Stimulated activated CD4-positive, alpha-beta T cell treated with anti-CD3 and anti-CD28 coated beads, Interleukin-1b, Interleukin-23, amount 100 ng/mL, for 24 hours (primary cell): ENCODE measurements at regions not wholly inside any gene's neighbourhood (a gene's known extent, or its start where the extent isn't known, plus 50 kb on each side); places are given as distances from the start of the nearest gene placed in this dataset.
"Not testable (repeated sequence)": the region's sequence is repeated elsewhere in the genome, so short reads cannot be mapped to it uniquely, and the experiment has no call there.

Experiments used
- DNase-seq, 4 experiments: peaks; one replicate each; pipeline ENCODE4 v3.0.0-alpha.2; 2020; ENCODE audit warnings: low read depth in 4 of 4, low spot score in 1 of 4

DNA sequence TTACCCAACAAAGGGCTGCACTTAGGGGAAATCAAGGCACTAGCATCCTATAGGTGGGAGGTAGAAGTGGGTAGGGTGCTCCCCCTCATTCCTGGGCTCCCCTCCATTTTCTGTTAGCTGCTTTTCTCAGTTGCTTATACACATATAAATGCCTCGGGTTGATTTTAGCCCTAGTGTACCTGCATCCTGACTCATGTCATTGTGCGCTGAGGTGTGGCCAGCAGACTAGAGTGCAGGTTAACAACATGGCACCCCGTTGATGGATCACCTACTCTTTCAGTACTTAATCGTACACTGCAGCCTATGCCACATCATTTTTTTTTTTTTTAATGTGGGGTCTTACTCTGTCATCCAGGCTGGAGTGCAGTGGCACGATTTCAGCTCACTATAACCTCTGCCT lies 144.0 kb upstream of the ITGB1 start:
- DNase-seq, result no peak

DNA sequence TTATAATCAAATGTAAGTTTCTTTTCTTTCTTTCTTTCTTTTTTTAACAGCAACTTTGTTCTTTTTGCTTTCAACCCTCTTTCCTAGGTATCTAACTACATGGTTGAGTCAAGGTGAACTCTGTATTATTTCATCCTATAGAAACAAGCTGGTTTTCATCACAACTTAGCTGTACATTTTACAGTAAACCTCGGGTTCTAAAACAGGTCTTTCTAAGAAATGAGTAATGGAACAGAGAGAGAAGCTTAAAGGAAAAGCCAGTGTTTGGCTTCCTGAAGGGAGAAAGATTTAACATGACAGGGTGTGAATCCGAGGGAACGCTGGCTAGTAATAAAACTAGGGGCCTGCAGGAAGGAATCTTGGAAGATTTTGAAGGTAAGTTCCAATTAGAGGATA lies 143.4 kb upstream of the ITGB1 start:
- DNase-seq, result no peak

DNA sequence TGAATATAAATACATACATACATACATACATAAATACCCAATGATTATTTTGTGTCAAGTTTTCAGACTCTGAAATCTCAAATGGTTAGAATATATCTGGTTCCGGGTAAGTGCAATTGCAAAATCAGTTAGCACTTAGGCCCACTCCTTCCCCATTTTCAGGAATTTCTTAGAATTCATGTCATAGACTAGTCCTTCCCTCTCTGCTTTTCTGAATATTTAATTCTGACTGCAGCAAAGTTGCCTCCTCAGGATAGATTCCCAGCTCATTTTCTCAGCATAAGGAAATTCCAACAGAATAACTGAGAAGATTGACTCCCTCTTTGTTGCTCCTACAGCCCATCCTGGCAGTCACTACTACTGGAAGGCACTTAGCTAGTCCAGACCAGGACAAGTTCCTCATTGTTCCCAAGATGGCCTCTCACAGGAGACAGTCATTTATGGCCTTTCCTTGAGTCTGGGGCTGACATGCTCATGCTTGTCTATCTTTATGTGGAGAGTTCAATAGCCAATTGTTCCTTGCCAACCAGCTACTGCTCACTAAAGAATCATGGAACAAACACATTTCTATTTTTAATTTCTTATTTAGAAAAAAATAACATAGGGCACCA lies 142.9 kb upstream of the ITGB1 start:
- DNase-seq, result no peak

DNA sequence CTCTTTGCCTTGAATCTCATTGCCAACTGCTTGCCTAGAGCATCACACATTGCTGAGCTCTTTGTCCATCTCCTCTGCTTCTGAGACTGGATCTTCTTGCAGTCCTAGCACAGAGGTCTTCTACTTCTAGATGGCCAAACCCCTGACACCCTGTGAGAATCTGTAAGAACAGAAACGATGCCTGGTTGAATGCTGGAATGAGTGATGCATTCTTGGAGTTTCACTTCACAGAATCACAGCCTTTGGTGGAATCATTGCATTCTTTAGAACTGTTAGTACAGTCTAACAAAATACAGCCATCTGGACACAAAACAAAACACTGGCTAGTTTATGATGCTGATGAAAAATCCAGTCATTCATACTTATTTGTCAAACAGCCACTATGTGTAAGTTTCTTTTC lies 141.7 kb upstream of the ITGB1 start:
- DNase-seq, result no peak

DNA sequence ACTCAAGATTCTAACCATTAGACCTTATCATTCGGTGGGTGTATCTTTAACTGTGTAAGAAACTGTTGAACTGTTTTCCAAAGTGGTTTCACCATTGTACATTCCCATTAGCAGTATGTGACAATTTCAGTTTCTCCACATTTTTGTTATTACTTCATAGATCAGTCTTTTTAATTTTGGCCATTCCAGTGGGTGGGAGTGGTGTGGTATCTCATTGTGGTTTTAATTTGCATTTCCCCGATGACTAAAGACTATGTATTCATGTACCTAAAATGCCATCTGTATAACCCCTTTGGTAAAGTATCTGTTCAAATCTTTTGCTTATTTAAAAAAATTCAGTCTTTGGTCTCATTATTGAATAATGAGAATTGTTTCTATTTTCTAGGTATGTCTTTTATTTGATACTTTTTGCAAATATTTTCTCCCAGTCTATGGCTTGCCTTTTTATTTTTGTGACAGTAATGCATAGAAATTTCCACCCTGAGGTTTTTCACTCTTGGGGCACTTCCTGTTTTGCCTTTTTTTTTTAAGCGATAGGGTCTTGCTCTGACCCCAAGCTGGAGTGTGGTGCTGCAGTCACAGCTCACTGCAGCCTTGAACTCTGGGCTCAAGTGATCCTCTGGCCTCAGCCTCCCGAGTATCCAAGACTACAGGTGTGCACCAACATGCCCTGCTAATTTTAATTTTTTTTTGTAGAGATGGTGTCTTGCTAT lies 141.1 kb upstream of the ITGB1 start:
- DNase-seq, result no peak

DNA sequence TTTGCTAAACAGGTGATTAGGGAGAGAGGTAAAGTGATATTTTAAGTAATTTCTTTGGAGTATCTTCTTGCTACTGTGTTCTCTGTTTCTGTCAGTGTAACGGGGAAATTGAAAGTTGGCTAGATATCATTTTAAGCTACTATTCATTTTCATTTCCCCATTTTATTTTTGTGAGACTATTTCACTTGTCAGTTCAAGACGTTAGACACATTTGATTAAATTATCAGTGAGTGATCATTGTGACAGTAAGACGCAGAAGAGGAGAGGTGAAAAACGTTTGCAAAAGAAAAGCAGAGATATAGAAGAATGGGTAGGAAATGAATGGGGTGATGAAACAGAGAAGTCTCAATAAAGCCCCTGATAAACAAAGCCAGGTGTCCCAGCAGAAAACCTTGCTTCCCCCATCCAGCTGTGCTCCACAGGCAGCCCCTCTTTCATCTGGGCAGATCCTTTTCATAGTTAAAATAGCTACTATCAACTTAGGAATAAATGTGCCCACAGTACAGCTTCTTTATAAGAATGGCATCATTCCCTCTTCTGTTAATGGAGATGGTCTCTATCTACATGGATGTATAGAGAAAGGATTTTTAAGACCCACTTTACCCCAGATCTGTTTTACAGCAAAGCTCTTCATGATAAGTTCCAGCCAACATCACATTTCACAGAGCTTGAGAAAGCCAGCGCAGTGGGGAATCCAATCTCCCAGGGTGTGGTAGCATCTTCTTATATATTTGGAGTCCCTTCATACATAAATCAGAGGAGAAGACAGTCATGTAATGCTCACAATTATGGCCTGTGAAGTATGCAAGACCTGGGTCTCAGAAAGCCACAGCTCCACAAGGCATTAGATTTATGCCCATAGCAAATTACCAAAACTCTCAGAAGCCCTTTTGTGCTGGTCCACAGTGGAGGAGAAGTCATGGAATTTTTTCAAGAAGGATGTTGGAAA lies 138.1 kb upstream of the ITGB1 start:
- DNase-seq, result no peak

DNA sequence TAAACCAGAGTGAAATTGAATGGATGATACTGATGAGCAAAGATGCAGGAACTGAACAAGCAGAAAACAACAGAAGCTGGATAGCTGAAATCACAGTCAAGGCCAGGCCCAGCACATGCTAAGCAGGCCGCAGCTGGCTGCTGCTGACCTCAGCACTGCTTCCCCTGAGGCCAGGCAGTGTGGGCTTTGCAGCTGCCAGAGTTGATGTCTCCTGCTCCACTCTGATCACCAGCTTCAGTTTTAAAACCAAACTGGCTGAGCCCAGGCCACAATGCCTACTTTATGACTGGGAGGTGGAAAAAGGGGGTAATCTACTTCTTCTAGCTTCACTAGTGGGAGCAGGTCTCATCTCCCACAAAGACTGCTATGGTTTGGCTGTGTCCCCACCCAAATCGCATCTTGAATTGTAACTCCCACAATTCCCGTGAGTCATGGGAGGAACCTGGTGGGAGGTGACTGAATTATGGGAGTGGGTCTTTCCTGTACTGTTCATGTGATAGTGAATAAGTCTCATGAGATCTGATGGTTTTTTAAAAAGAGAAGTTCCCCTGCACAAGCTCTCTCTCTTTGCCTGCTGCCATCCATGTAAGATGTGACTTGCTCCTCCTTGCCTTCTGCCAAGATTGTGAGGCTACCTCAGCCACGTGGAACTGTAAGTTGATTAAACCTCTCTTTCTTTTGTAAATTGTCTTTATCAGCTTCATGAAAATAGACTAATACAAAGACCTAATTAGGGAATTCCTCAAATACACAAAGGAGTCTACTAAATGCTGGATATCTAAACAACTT lies 136.4 kb upstream of the ITGB1 start:
- DNase-seq, result no peak

DNA sequence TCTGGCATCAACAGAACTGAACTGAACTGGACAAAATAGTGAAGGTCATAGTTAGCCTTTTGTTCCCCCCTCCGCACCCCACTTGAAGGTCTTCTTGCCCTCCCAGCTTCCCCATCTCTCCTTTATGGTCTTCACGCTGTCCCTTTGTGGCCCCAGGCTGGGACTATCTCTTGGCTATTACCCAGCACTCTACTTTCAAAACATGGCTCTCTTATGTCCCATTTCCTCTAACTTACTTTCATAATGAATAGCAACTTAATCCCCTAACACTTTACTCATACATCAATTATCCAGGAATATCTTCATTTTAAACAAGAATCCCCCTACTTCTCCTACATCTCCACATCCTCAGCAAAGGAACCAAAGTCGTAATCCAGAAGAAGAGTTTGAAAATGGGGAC lies 135.3 kb upstream of the ITGB1 start:
- DNase-seq, result no peak

DNA sequence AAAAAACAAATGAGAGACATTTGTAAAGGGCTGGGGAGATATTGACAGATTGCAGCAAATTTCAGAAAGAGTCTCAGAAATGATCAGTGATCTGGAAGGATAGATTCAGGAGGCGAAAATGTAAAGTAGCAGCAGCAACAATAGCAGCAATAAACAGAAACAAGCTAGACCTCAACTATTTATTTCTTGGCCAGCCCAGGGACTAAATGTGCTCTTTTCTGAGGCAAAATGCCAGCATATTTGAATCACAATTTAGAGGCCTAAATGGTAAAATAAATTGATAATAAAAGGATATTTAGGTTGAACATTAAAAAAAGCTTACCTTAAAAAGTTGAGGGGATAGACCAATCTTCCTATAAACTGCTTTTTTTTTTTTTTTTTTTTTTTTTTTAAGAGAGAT lies 134.6 kb upstream of the ITGB1 start:
- no peak for DNase-seq

DNA sequence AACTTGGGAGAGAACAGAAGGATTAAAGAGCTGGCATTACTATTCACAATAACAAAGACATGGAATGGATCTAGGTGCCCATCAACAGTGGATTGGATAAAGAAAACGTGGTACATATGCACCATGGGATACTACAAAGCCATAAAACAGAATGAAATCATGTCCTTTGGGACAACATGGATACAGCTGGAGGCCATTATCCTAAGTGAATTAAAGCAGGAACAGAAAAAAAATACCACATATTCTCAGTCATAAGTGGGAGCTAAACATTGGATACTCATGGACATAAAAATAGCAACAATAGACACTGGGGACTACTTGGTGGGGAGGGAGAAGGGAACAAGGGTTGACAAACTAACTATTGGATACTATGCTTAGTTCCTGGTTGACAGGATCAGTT lies 133.2 kb upstream of the ITGB1 start:
- no peak for DNase-seq

DNA sequence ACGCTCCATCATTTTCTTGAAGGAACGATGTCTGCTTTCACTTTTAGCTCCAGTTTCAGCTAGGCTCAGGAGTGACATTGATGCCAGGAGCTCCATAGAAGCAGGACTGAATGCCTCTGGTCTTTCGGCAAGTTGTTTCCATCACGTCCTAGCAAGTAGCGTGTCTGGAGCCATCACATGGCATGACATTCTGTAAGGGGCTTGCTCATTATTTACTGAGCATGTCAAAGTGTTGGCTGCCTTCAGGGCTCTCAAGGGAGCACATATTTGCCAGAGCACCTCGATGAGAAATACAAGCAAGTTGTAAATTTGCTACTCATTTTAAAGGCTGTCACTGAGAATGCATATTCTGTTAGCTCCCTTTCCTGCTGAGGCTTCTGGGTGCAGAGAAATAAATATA lies 131.0 kb upstream of the ITGB1 start:
- DNase-seq, result no peak

DNA sequence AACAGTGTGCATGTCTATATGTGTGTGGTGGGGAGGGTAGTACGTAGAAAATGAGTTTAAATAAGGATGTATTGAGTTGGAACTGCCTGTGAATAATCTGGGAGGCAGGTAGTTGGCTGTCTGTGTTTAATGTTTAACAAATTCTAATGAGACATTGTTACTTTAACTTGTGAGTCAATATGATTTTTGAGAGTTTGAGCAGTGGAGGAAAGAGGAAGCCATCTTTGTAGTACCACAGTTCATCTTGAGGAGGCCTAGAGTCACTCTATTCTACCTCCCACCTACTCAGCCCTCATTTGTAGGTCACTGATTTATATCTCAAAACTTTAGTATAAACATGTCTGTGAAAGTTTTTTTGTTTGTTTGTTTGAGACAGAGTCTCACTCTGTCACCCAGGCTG lies 129.9 kb upstream of the ITGB1 start:
- no peak for DNase-seq

DNA sequence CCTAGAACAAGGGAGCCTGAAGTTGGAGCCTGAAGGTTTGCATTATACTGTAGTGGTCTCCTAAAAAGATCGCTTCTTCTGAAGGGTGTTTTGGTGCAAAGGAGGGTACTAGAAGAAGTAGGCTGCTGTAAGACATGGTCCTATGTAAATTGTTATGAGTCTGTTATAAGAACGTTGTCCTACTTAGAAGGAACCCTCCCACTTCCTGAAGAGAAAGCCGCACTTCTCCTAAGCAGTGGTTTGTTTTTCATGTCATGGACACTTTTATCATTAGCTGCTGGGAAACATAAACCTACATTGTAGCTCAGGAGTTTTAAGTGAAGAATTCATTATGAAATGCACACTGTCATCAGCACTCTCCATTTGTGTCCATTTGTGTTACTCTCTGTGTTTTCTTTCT lies 129.1 kb upstream of the ITGB1 start:
- DNase-seq, result no peak

DNA sequence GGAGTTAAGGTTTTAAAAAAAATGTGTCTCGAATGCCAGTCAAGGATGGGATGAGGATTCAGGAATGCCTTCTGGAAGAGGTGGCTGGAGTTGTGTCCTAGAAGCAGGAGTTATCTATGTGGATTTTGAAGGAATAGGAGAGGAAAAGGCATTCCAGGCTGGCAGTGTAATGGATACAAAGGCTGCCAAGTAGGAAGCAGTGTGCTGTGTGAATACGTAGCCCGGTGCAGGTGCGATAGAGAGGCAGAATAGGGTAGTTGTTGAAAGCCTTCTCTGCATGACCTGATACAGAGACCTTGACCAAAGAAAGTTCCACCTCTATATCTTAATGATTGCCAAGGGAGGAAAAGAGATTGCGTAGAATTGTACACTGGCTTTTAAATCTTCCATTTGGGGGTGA lies 128.1 kb upstream of the ITGB1 start:
- DNase-seq, result no peak

DNA sequence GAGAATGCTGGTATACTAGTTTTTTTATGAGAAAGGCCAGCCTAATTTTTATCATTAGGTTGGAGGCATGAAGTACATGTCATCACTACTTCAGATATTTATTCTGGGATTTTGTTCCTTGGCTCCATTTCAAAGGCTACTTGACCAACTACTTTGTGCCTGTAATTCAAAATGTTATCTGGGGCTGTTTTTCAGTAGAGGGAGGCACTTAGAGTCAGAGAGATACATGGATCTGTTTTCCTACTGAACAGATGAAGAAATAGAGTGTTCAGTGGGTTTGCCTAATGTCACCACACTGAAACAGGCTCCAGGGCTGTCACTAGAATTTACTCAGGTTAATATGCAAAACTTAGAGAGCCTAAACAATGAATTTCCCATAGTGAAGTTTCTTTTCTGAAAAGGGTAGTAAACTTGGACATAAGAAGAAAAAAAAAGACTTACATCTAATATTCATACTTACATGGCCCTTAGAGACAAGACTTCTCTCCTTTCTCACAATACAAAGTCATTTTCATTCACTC lies 127.3 kb upstream of the ITGB1 start:
- no peak for DNase-seq

DNA sequence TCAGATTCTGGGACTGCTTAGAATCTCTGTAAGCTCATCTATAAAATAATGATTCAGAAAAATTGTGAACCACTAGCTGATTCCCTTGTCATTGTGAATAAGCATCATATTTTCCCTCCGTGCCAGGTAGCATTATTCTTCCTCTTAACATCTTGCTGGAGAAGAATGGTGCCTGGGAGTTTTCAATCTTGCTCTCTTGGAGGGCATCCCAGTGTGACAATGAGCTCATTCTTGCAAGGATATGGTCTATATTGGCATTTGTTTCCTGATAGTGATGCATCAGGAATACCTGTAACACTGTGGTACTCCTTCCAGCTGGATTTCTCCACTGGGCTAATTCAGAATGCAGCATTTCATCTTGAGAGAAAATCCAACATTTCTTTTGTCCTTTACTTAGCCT lies 126.4 kb upstream of the ITGB1 start:
- DNase-seq, result no peak

DNA sequence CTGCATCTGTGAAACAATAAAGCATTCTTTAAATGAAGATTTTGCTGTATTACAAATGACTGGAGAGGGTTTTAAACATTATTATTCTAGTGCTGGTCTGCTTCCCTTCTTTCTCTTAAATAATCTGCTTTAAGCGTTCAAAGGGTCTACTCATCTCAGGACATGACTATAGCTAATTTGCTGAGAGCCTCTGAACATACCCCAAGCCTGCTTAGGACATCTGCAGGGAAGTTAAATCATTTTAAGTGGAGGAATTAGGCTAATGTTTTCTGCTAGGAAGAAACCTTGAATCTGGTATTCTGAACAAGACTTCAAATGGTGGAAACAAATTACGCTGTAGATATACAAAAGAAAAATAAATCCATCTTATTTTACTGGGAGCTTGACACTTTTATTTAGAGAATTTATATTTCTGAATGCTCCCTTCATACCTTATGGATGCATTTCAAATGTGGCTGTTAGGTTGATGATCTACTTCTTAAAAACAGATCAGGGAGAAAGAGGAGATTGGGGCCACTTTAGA lies 124.4 kb upstream of the ITGB1 start:
- DNase-seq, result no peak

DNA sequence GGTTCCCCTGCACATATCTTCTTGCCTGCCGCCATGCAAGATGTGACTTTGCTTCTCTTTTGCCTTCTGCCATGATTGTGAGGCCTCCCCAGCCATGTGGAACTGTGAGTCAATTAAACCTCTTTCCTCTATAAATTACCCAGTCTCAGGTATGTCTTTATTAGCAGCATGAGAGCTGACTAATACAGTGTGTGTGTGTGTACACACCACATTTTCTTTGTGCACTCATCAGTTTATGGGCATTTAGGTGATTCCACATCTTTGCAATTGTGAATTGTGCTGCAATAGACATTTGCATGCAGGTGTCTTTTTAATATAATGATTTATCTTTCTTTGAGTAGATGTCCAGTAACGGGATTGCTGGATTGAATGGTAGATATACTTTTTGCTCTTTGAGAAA lies 122.4 kb upstream of the ITGB1 start:
- DNase-seq, result not testable (repeated sequence)

DNA sequence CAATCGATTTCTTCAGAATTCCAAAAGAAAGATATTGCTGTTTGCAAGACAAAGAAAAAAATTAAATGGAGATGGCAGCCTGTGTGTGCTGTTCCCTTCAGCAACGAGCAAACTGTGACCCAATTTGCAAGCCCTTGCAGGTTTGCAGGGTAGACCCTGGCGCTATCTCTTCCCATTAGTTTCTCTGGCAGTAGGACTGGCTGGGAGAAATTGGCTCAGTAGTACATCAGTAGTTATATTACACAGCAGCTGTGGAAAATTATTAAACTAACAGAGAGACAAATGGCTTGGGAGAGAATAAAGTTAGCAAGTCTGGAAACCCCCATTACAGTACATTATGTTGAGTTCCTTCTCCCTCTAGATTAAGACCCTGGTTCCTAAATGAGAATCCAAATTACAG lies 116.4 kb upstream of the ITGB1 start:
- DNase-seq, result no peak

DNA sequence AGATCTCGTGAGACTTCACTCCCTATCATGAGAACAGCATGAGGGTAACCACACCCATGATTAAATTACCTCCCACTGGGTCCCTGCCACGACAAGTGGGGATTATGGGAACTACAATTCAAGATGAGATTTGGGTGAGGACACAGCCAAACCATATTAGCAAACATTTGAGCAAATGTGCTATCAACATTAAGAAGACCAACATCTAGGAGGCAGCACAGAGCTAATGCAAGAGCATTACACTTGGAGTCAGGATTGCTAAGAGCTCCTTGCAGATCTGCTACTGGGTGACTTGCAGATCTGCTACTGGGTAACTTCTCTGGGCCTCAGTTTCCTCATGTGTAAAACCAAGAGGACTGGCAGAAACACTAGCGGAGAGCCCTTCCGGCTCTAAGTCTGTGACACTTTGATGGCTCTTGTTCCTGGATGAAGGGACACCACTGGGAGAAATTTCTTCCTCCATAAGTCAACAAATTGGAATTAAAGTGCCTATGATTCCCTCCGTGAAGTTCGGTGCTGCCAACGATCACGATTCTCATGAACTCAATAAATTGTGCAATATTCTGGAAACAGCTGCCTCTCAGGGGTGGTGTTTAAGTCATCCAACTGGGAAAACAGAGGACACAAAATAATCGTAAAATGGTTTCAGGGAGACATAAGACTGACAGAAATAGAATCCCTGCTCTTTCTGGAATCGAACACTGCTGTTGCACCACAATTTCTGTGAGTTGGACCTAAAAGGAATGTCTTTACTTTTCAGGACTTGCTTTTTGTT lies 115.8 kb upstream of the ITGB1 start:
- DNase-seq, result no peak
